ENCODE measurements at regions not wholly inside any gene's neighbourhood (a gene's known extent, or its start where the extent isn't known, plus 50 kb on each side); places are given as distances from the start of the nearest gene placed in this dataset.
A peak's percentile ranks its signal among the peaks of the same experiment; 100 is the strongest.

GRCh38 chr5:60504342-60504741, 195.6 kb downstream of the DEPDC1B start:
- peak overlapping the region; percentile 28 for H3K27ac ChIP-seq
- H3K36me3 ChIP-seq (replicated peaks; ENCODE audit: insufficient read depth, low read depth), result no peaks in the 10 kb centered on the region
- no peaks in the 10 kb centered on the region for H3K9me3 ChIP-seq (ENCODE audit: low read depth)
- H3K79me2 ChIP-seq, result no peaks in the 10 kb centered on the region
- H3K4me1 ChIP-seq (ENCODE audit: insufficient read depth), result peaks cover 14% of the 10 kb centered on the region
- no peaks in the 10 kb centered on the region for H4K20me1 ChIP-seq (ENCODE audit: insufficient read depth, poor library complexity, severe bottlenecking)
- 73% methylated on average over 2 of the region's 2 CpGs for WGBS (ENCODE audit: low lambda C conversion rate, missing lambda C conversion rate)
- H3K4me3 ChIP-seq, result no peak overlapping the region
- H2AFZ ChIP-seq, result no peak overlapping the region
- DNase-seq (ENCODE audit: low spot score), result no peak
- no peaks in the 10 kb centered on the region for H3K27me3 ChIP-seq
- TF ChIP-seq CTCF (IDR thresholded peaks at IDR 0.05; ENCODE audit: poor library complexity) (no peak), EZH2phosphoT487 (IDR thresholded peaks at IDR 0.05; ENCODE audit: low read depth, severe bottlenecking, unreplicated experiment) (no peak), EZH2 (IDR thresholded peaks at IDR 0.05; ENCODE audit: borderline replicate concordance) (no peak)
- no peaks in the 10 kb centered on the region for H3K9me2 ChIP-seq (replicated peaks; ENCODE audit: insufficient read depth)
- H3K4me2 ChIP-seq, result no peak overlapping the region

- H4K20me1 ChIP-seq (ENCODE audit: insufficient read depth, poor library complexity, severe bottlenecking), result no peaks in the 10 kb centered on the region
- H3K27ac ChIP-seq, result peak overlapping the region; percentile 11
- peaks cover 14% of the 10 kb centered on the region for H3K4me1 ChIP-seq (ENCODE audit: insufficient read depth)
- H3K9me3 ChIP-seq (ENCODE audit: low read depth), result no peaks in the 10 kb centered on the region
- no peak overlapping the region for H3K4me3 ChIP-seq
- no peaks in the 10 kb centered on the region for H3K27me3 ChIP-seq
- H3K79me2 ChIP-seq, result no peaks in the 10 kb centered on the region
- TF ChIP-seq EZH2 (IDR thresholded peaks at IDR 0.05; ENCODE audit: borderline replicate concordance), result no peak
- H3K36me3 ChIP-seq (replicated peaks; ENCODE audit: insufficient read depth, low read depth), result no peaks in the 10 kb centered on the region
- no peak overlapping the region for H2AFZ ChIP-seq
- WGBS (ENCODE audit: low lambda C conversion rate, missing lambda C conversion rate), result 37% methylated on average over 2 of the region's 2 CpGs
- no peaks in the 10 kb centered on the region for H3K9me2 ChIP-seq (replicated peaks; ENCODE audit: insufficient read depth)
- H3K4me2 ChIP-seq, result no peak overlapping the region
- no peak for DNase-seq (ENCODE audit: low spot score)
Measured at GRCh38 chr5:60503771-60504170, 196.2 kb downstream of the DEPDC1B start.

- Histone ChIP-seq H3K27ac (no peak overlapping the region), H3K27me3 (no peaks in the 10 kb centered on the region), H2AFZ (no peak overlapping the region)
Measured at GRCh38 chr5:60497706-60498500, 202.1 kb downstream of the DEPDC1B start.

More at GRCh38 chr5:60497706-60498500, 202.1 kb downstream of the DEPDC1B start:
- TF ChIP-seq EZH2 (IDR thresholded peaks at IDR 0.05; ENCODE audit: borderline replicate concordance) (no peak), CTCF (IDR thresholded peaks at IDR 0.05; ENCODE audit: poor library complexity) (no peak), EZH2phosphoT487 (IDR thresholded peaks at IDR 0.05; ENCODE audit: low read depth, severe bottlenecking, unreplicated experiment) (no peak)
- Histone ChIP-seq H3K9me3 (ENCODE audit: low read depth) (no peaks in the 10 kb centered on the region), H3K36me3 (replicated peaks; ENCODE audit: insufficient read depth, low read depth) (no peaks in the 10 kb centered on the region), H4K20me1 (ENCODE audit: insufficient read depth, poor library complexity, severe bottlenecking) (no peaks in the 10 kb centered on the region), H3K4me3 (no peak overlapping the region), H3K4me1 (ENCODE audit: insufficient read depth) (peaks cover 4% of the 10 kb centered on the region), H3K4me2 (no peak overlapping the region), H3K79me2 (no peaks in the 10 kb centered on the region), H3K9me2 (replicated peaks; ENCODE audit: insufficient read depth) (no peaks in the 10 kb centered on the region)
- DNase-seq (ENCODE audit: low spot score), result no peak
- 82% methylated on average over 4 of the region's 4 CpGs for WGBS (ENCODE audit: low lambda C conversion rate, missing lambda C conversion rate)
